COLO668 (cell line): ENCODE measurements at regions not wholly inside any gene's neighbourhood (a gene's known extent, or its start where the extent isn't known, plus 50 kb on each side); places are given as distances from the start of the nearest gene placed in this dataset.

Experiments
- DNase-seq: peaks from one replicate; lab custom pipeline; 2025; ENCODE audit not compliant: unreplicated experiment; lab: John Stamatoyannopoulos, UW

- DNase-seq: no peak
These were observed 341.0 kb downstream of the SEC14L1 start for GRCh38 chr17:77481476-77482374.

GRCh38 chr17:77482375-77483127 is 341.8 kb downstream of the SEC14L1 start:
- no peak for DNase-seq

GRCh38 chr17:77483128-77483598 is 342.4 kb downstream of the SEC14L1 start:
- DNase-seq: no peak

- DNase-seq: no peak
These were observed 343.3 kb downstream of the SEC14L1 start for GRCh38 chr17:77484111-77484510.

DNA sequence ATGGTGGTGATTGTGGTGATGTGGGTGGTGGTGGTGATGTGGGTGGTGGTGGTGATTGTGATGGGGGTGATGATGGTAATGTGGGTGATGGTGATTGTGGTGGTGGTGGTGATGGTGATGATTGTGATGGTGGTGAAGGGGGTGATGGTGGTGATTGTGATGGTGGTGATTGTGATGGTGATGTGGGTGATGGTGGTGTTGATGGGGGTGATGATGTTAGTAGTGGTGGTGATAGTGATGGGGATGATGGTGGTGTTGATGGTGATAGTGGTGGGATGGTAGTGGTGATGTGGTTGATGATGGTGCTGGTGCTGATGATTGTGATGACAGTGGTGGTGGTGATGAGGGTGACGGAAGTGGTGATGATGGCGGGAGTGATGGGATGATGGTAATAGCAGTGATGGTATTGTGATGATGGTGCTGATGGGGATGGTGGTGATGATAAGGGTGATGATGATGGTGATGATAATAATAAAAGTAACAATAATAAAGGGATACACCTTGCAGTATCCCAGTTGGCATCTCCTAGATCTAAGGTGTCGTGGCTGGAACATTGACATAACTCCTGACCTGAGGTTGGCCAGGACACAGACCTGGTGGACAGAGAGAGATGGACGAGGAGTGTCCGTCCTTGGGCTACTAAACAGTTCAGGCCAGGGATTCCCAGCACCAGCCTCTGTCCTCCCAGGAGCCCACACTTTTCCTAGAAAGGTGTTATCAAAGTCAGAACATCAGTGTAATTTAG is 344.5 kb downstream of the SEC14L1 start:
- no peak for DNase-seq

DNA sequence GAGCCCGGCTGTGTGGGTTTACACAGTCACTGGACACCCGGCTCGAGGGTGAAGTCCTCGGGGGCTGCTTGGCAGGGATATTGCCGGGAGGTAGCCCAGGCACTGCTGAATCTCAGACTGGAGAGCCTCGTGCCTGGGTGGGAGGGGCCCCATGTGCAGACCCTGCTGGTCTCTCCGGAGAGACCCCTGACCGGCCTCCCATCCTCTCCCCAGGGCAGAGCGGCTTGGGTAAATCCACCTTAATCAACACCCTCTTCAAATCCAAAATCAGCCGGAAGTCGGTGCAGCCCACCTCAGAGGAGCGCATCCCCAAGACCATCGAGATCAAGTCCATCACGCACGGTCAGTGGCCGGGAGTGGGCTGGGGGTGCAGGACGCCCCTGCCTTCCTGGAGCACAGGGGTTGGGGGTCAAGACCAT is 346.5 kb downstream of the SEC14L1 start:
- DNase-seq: no peak

DNA sequence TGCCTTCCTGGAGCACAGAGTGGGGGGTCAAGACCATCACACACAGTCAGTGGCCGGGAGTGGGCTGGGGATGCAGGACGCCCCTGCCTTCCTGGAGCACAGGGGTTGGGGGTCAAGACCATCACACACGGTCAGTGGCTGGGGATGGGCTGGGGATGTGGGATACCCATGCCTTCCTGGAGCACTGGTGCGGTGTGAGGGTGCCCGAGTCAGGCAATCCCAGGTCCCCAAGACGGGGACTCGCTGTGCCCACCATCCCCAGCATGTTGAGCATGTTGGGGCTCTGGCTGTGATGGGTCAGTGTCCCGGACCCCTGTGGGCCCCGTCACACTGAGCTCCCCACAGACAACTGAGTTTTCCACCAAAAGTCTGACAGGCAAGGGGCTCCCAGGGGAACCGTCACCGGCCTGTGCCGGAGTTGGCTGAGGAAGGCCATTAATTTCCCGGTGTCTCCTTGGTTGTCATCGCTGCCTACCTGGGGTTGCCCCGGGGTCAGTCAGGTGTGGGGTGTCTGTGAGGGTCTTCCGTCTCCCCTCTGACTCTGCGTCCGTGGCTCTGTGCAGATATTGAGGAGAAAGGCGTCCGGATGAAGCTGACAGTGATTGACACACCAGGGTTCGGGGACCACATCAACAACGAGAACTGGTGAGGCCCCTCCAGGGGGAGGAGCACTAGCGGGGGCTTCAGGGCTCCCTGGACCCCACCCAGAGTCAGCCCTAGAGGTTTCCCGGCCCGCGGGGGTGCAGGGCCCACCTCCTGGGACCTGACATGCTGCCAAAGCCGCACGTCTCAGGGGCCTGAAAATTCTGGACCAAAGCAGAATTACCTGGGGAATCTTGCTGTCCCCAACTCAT is 347.1 kb downstream of the SEC14L1 start:
- DNase-seq: no peak

DNA sequence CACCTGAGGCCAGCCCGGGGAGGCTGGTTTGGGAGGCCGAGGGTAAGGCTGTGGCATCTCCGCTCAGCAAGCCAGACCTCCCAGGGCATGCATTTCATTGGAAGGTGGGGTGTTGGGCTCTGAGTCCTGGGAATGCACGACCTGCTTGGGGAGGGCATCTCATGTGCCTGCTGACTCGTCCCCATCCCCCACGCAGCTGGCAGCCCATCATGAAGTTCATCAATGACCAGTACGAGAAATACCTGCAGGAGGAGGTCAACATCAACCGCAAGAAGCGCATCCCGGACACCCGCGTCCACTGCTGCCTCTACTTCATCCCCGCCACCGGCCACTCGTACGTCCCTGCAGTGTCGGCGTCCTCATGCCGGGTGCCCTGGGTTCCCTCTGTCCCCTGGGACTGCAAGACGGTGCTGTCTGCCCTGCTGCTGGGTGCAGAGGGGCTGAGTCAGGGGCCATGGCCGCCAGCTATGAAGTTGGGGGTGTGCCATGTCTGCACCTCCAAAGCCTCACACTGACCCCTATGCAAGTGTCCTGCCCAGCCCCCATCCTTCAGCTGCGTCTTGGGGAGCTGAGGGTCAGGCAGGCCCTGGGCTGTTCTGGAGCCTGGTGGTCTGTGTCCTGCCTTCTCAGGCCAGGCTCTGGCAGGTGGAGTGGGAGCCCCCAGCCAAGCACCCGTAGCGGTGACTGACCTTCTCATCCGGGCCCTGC is 347.9 kb downstream of the SEC14L1 start:
- DNase-seq: no peak

DNA sequence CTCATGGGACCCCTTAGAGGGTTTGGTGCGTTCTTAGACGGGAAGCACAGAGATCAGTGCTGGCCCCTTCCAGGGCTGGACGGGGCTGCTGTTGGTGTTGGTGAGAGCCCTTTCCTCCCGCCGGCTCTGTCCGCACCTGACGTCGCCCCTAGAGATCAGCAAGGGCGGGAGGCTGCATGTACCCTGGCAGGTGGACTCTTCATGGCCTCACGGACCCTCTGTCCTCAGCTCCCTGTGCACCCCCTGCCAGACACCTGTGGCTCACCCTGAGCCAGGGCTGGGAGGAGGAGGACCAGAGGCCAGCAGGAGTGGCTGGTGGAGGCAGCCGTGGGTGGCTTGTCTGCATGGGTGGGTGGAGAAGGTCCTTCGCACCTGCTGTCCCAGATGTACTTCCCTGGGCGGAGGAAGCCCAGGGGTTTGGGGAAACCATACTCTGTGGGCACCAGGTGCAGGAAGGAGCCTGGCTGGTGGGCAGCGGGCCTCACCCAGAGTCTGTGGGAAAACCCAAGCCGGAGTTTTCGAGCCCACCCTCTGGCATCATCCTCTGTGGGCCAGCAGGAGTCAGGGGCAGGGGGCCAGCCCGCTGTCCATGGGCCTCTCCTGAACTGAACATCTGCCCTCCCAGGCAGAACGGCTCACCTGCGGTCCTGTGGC is 348.6 kb downstream of the SEC14L1 start:
- DNase-seq: no peak

DNA sequence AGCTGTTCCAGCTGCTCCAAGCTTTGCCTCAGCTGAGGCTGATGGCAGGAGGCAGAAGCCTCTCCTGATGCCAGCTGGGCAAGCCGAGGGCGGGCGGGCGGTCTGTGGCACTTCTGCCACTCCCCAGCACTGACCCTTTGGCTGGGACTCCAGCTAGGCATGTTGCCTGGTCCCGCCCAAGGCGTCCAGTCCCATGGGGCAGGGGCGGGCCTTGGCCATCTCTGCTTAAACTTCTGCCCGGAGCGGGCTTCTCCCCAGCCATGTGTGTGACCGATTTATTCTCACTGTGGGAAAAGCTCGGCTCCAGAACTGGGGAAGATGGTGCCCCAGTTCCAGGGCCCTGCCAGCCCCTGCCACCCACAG is 349.1 kb downstream of the SEC14L1 start:
- DNase-seq: no peak

GRCh38 chr17:77490361-77491183 is 349.8 kb downstream of the SEC14L1 start:
- no peak for DNase-seq

DNA sequence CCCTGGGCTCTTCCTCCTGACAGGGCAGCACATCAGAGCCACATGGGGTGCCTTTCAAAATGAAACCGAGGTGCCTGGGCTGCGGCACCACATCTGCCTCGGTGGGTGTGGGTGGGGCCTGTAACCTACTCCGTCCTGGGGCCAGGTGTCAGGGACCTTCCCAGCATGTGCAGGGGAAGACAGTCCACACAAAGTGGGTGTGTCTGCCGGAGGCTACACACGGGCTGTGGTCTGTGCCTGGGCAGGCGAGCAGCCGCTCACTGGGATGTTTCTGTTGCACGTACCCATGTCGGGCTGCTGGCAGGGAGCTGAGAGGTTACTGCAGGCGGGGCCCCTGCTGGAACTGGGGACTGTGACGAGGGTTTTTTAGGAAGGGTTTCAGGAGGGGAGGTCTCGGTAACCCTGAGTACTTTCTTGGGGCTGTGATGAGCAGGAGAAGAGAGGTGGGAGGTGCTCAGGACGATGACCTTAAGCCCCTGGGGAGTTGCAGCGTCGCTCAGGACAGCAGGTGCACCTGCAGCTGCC is 351.2 kb downstream of the SEC14L1 start:
- no peak for DNase-seq

- DNase-seq: no peak
These were observed 351.9 kb downstream of the SEC14L1 start for GRCh38 chr17:77492446-77493237.

- no peak for DNase-seq
These were observed 352.6 kb downstream of the SEC14L1 start for GRCh38 chr17:77493238-77493820.

DNA sequence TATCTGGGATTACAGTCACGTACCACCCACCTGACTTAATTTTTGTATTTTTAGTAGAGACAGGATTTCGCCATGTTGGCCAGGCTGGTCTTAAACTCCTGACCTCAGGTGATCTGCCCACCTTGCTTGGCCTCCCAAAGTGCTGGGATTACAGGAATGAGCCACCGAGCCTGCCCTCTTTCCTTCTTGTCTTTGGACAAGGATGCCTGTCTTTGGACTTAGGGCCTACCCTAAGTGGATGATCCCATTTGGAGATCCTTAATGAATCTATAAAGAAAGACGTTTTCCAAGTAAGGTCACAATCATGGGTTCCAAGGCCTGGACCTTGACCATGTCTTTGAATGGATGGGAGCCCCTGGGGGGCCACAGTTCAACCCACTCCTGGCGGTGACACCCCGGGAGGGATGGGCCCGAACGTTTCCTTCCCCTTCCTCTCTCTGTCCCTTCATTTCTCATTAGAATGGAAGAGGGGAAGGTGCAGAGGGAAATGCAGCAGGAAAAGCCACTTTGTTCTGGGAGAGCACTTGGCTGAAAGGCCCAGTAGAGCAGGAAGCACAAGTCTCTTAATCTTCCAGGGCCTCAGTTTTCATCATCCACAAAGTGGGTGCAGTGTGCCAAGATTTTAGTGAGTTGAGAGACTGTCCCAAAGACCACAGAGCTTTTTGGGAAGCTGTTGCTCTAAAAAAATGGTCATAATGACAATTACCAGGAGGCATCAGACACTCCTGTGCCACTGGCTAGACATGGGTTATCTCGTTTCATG is 353.3 kb downstream of the SEC14L1 start:
- no peak for DNase-seq

GRCh38 chr17:77494664-77495435 is 354.1 kb downstream of the SEC14L1 start:
- peak; percentile 28 for DNase-seq
